Skin epidermis (tissue), 12 donors: ENCODE measurements at regions not wholly inside any gene's neighbourhood (a gene's known extent, or its start where the extent isn't known, plus 50 kb on each side); places are given as distances from the start of the nearest gene placed in this dataset.

ENCODE experiments used
- H3K27ac ChIP-seq, 21 experiments: fragments of 200-600 bp; sonication (generic) in 11 of 21; one replicate each; pipeline ENCODE4 v1.5.0; 2020; ENCODE audit warnings: mild to moderate bottlenecking in 3 of 21, inconsistent platforms in 2 of 21, moderate library complexity in 2 of 21
- H3K4me3 ChIP-seq, 7 experiments: fragments of 200-600 bp; sonication (generic) in 2 of 7; one replicate each; pipeline ENCODE4 v1.5.0; 2020; ENCODE audit warnings: inconsistent platforms in 2 of 7, mild to moderate bottlenecking in 2 of 7, moderate library complexity in 1 of 7

DNA sequence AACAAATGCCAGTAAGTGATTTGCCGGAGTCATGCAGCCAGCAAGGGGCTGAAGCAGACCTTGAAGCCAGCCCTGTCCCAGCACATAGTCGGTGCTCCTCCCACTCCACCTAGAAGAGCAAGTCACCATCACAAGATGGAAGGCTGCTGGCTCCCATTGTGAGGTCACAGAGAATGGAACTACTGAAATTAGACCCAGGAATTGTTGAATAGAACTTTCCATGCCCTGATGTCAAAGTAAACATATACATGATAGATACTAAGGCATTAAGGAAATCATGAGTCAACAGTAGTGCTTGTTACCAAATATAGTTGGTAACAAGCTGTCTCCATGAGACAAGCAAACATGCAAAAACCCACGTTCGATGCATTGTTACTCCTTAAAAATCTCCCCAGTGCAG, 177.1 kb upstream of the MID1 start:
- Histone ChIP-seq H3K27ac (no peak overlapping the region), H3K4me3 (no peak overlapping the region)

DNA sequence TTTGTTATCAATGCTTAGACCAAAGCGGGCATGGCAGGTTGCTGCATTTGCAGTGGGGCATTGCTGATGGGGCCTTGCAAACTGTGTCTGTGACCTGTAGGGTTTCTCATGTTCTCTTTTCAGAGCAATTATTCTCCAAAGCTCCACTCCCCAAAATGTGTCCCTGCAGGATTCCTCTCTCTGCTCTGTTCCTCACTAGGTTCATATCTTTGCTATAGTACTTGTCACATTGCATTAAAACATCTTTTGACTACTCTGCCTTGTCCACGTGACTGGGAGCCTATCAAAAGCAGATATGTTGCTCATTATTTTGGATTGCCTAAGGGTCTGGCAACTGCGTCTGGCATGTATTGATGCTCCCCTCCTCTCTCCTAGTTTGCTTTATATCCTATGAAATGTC, 177.7 kb upstream of the MID1 start:
- H3K27ac ChIP-seq: no peak overlapping the region
- no peak overlapping the region for H3K4me3 ChIP-seq

DNA sequence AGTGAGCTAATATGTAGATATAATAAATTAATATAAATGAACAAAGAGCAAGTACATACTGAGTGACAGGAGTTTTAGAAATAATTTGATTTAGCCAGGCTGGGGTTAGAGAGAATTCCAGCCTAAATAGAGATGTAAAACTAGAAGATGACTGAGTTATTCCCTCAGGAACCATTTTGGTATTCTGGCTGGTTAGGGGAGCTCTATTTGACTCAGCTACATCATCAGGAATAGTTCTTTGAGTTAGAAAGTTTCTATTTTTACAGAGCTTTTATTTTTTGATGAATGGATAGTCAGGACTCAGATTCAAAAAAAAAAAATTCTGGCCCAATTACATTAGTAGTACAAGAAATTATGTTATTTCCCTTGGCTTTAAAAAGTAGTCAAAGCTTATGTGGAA, 180.4 kb upstream of the MID1 start:
- no peak overlapping the region for H3K4me3 ChIP-seq
- no peak overlapping the region for H3K27ac ChIP-seq

DNA sequence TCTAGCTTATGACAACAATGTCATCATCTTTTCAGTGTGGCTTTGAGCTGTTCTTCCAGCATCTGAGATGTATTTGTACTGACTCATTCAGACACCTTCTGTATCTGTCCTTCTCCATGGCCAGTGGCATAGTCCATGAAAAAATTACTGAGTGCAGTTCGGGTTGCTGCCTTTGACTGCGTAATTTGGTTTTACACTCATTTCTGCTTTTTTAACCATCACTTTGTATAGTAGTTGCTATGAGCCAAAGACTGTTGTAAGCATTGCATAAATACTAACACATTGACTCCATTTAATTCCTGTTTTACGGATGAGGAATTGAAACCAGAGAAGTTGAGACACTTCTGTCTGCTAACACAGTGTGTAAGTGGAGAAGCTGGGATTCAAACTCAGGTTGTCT, 190.7 kb upstream of the MID1 start:
- Histone ChIP-seq H3K27ac (no peak overlapping the region), H3K4me3 (no peak overlapping the region)

DNA sequence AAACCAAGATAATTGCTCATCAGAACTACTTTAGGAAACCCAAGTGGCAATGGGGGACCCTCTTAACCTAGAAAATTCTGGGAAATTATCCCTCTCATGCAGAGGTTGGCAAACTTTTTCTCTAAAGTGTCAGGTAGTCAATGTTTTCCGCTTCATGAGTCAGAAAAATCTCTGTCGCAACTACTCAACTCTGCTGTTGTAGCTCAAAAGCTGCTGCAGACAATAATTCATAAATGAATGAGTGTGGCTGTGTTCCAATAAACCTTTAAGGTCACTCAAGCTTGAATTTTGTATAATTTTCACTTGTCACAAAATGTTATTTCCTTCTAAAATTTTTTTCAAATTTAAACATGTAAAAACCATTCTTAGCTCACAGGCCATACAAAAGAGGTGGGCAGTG, 193.4 kb upstream of the MID1 start:
- H3K4me3 ChIP-seq: no peak overlapping the region

DNA sequence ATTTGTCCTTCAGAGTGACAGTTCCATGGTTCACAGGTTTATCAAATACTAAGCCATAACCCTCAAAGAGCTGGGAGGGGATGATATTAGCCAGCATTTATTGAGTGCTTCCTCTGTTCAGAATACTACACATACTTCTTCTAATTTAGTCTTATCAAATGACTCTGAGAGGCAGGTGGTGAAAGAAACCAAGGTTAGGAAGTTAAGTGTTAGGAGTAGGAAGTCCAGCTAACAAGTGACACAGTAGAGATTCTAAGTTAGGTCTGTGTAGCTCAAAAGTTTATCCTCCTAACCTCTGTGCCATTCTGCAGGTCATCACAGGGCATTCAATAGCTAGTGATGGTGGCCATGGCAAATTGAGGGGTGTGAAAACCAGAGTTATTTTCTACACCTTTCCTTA, 198.3 kb upstream of the MID1 start:
- Histone ChIP-seq H3K27ac (no peak overlapping the region), H3K4me3 (no peak overlapping the region)

More for the DNA sequence above, 193.4 kb upstream of the MID1 start:
- no peak overlapping the region for H3K27ac ChIP-seq

DNA sequence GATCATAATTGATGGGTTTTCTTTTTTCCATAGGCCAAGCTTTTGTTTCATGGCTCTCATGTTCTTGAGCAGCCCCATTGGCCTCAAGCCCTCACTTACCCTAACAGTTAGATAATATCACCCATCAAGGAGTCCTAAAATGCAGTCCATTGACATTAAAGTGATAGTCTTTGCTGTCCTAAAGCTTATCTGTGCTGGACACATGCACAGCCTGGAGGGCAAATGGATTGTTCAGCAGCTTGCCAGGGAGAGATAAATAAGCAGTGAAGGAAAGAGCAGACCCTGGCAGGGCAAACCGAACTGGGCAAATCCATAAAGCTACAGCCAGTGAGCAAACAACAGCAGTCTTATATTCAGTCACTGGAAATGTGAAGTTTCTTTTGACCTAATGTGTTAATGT, 199.6 kb upstream of the MID1 start:
- Histone ChIP-seq H3K27ac (no peak overlapping the region), H3K4me3 (no peak overlapping the region)

DNA sequence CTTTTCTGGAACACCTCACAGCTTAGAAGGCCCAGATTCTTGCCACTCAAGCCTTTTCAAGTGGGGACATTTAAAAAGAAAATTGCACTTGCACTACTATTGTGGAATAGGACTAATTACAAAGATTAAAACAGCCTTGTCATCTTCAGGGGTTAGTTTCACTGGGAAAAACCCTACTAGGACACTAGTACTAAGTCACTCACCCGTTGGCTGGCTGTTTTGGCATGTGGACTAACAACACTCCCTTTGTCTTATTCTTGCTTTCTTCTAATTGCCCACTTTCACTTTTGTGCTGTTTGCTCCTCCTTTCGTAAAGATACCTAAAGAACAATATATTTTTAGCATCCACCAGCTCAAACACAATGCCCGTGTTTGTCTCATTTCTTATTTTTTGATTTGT, 200.9 kb upstream of the MID1 start:
- Histone ChIP-seq H3K4me3 (no peak overlapping the region), H3K27ac (no peak overlapping the region)

DNA sequence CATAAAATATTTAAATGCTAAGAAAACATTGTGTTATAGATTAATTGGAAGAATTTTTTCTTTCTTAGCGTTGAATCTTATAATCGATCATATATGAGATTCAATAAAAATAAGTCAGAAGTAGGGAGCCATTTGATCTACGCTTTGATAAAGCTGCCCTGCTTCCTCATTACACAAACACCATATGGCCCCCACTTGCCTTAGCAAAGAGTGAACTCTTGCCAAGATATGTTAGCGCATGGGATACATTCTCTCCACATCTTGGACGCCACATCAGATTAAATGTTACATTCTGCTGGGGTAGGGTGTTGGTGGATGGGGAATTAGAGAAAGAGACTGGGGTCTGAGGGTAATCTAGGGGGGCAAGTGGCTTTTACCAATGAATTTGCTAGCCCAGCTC, 207.7 kb upstream of the MID1 start:
- H3K4me3 ChIP-seq: no peak overlapping the region
- no peak overlapping the region for H3K27ac ChIP-seq

DNA sequence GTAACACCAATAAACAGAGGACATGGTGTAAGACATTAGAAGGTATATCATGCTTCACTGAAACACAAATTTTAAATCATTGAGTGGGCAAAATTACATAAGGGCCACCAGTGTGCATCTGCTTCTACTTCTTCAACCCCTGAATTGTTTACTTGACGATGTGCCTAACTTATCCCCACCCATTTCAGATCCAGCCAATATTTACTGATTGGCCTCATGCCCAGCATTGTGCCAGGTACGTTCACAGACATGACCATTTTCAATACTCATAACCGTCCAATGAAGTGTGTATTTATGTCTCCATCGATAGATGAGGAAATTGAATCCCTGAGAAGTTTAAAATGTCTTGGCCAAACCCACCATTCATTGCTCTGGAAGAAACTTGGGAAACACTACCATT, 208.3 kb upstream of the MID1 start:
- Histone ChIP-seq H3K4me3 (no peak overlapping the region), H3K27ac (no peak overlapping the region)

DNA sequence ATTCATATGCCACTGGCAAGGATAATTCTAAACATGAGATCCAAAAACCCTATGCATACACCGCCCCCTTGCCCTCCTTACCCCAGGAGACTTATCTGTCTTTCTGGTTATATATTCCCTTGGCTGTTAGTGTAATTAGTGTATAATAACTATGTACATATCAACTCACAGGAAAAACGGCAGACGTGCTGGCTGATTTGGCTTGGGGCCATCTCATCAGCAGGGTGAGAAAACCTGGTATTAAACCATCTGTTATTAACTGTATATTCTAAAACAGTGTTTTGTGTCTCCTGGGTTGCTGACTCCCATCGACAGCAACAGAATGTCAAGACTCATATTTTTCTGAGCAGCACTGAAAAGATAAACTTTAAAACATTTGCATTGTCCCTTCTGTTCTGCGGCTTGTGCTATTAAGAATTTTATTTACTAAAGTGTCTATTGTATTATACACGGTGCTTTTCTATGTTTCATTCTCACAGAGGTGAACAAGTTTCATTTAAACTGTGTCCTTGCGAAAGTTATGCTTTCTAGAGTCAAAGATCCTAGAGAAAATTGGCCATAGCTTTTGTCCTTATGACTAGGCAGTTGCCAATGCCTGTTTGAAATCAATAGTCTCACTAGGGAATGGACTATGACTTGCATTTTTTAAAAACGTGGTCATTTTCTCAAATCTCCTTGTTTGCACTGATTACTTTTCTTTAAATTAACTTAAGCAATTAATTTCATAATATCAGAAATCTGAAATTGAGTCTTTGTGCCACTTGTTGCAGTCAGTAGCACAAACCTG, 211.5 kb upstream of the MID1 start:
- Histone ChIP-seq H3K27ac (no peak overlapping the region), H3K4me3 (no peak overlapping the region)

DNA sequence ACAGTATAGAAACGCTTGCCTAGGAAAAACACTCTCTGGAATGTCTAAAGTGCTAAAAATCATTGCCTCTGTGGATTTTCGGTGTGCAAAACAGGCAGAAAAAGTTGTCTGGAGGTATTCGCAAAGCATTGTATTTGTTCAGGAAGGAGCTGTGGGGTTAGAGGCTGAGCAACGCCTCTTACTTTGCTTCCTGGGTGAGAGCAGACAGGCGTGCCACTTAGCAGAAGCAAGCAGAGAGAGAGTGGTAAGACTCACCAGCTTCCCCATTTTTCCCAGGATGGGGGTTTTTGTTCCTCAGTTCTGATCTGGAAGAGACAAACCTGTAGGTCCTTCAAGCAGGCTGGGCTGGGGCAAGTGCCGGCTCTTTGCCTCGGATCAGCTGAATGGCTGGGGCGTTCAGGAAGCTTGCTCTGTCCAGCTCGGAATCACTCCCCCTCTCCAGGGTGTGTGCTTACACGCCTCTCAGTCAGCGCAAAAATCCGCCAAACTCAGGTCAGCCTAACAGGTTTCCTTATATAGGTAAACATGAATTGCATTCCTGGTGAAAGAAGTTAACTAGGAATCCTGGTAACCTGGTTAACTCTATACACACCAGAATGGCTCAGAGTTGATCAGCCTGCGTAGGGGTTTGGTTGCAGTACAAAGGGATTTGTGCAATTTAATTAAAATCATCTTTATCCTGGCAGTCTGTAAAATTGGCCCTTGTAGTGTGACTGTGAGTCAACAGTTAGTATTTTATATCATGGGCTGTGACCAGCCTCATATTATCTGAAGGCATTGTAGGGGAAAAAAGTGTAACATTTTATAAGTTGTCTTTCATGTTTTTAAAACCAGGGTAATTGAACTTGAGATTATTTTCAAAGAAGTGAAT, 213.1 kb upstream of the MID1 start:
- Histone ChIP-seq H3K4me3 (peak overlapping the region in 1 of 7 experiments; percentile 26), H3K27ac (peak overlapping the region in 5 of 21 experiments; percentile 0 to 38 (median 11))

DNA sequence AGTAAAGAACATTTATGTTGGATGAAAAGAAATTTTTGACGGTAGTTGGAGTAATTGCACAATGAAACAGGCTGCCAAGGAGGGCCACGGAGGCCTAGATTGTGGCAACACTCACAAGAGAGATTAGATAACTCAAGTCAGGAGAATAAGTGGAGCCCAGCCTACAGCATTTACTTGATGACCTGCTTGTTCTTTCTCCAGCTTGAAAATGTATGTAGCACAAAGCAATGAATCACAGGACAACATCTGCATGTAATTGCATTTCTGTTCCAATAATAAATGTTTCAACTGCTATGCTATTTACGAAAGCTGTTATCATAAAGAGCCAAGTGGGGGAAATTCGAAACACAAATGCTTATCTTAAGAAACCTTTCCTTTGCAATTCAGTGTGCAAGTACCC, 221.2 kb upstream of the MID1 start:
- Histone ChIP-seq H3K4me3 (no peak overlapping the region), H3K27ac (no peak overlapping the region)

DNA sequence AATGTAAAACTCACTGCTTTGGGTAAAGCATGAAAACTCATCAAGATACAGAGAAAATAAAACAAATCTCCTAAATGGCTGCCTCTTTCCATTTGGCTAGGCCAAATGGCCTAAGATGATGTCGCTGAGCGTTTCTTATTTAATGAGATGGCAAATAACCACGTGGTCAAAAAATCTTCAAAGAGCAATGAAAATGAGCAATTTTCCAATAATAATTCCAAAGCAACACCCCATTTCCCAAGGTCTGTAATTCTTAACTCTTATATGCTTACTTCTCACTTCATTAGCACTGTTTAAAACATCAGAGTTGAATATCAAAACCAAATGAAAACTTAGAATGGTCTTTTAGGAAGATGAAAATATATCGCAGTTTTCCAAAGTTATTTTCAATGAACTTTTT, 222.3 kb upstream of the MID1 start:
- Histone ChIP-seq H3K4me3 (no peak overlapping the region), H3K27ac (no peak overlapping the region)

DNA sequence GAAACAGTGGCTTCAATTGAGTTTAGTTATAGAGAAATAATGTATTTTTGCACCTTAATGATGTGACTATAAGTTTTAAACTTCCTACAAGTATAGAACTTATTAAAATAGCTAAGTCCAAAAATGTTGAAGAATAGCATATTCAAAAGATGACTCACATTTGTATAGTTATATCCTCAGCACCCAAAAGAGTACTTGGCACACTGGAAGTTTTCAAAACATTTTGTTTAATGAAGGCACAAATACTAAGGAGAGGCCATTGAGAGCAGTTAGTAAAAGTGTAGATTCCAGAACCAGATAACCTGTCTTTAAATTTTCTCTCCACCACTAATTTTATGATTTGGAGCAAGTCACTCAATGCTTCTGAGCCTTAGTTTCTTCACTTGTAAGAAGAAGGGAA, 226.9 kb upstream of the MID1 start:
- H3K27ac ChIP-seq: no peak overlapping the region

DNA sequence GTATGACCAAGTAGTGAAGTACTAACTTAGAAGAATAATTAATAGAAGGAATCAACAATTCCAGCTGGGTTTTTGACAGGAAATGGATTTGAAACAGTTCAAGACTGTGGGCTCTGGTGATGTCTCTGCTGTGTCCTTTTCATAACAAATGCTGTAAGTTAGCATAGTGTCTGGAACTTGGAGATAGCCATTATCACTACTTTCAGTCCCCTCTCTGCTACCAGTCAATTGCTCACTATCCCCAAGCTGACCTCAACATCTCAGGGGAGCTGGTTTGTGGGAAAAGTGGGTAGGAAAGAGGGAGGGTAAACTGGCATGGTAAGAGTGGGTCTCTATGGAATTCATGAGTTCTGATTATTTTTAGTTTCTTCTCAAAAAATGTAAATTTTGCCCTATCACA, 231.4 kb upstream of the MID1 start:
- Histone ChIP-seq H3K4me3 (no peak overlapping the region), H3K27ac (no peak overlapping the region)

More for the DNA sequence above, 226.9 kb upstream of the MID1 start:
- no peak overlapping the region for H3K4me3 ChIP-seq

DNA sequence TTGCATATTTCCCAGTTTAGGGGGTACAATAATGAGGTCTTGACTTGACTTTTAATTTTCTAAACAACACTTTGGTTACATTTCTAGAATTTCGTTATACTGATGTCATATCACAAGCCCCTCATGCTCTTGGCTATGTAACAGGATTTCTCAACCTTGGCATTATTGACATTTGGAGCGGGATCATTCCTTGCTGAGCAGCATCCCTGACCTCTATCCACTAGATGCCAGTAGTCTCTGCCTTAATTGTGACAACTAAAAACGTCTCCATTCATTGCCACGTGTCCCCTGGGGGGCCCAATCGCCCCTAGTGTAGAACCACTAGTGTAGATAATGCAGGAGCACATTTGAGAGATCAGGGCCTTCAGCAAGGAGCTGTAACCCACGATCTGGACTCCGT, 234.2 kb upstream of the MID1 start:
- no peak overlapping the region for H3K27ac ChIP-seq

DNA sequence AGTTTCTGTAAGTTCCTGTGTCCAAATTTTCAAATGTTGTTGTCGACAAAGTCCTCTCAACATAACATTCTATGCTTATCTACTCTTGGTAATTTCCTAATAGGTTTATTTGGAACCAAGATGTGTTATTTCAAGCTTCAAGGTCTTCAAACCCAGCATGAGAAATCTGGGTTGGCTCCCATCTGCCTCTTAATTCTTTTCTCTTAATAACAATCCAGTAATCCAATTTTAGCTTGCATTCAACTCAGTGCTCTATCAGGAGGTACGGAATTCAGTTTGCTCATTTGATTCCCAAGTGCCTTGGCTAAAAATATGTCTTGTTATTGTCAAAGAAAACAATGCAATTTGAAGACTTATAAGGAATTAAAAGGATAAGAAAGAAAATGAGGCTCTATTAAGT, 235.5 kb upstream of the MID1 start:
- Histone ChIP-seq H3K4me3 (no peak overlapping the region), H3K27ac (no peak overlapping the region)

More for the DNA sequence above, 234.2 kb upstream of the MID1 start:
- no peak overlapping the region for H3K4me3 ChIP-seq

DNA sequence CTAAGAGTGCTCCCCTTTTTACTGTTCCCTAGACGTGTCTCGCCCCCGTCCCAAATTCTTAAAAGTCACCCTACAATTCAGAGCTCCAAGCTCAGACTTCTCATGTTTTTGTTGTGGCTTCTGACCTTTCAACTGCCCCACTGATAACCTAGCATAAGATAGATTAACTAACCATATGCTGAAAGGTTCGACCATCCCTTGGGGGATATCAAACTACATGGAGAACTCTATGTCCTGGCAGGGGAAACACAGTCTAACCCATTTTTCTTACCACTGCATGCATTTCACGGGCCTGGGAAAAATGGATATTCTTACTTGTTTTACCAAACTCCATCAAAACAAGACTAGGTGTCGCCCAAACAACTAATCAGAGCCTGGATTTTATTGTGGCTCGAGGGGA, 236.4 kb upstream of the MID1 start:
- H3K4me3 ChIP-seq: no peak overlapping the region
- H3K27ac ChIP-seq: no peak overlapping the region

DNA sequence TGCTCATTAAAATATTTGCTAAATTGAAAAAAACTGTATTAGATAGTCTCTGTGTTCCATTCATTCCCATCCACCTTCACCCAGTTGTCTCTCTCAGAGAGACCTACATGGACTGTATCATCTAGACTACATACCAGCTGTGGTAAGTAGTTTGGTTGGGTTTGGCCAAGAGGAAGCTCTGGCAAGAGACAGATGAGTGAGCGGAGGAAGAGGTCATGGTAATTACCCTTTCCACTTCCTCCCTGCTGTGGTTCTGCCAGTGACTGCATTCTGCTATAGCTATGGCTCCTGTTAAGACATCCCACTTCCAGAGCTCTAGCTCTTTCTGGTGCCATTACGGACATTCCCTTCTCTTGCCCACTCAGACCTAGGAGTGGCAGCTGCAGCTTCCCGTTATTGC, 239.0 kb upstream of the MID1 start:
- Histone ChIP-seq H3K4me3 (no peak overlapping the region), H3K27ac (no peak overlapping the region)

DNA sequence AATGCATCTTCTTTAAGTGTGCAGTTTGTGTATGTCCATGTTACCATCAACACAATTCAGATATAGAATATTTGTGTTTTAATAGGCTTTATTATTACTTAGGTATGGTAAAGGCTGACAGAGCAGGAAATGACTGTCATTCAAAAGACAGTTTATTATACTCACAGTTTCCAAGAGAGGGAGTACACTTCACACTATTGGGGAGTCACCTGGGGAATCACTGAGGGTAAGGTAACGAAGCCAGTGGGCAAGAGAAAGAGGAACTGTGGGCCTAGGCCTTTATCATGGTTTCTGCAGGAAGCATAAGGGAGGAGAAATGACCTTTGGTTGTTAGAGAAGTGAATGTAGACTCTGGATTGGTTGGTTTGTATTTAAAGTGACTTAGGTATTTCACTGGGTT, 235.1 kb upstream of the HCCS start:
- H3K4me3 ChIP-seq: no peak overlapping the region
- H3K27ac ChIP-seq: no peak overlapping the region
